Transverse colon (tissue), 4 donors: ENCODE measurements at regions not wholly inside any gene's neighbourhood (a gene's known extent, or its start where the extent isn't known, plus 50 kb on each side); places are given as distances from the start of the nearest gene placed in this dataset.

Experiments used
- CTCF ChIP-seq, 5 experiments: fragments of 200-600 bp in 3 of 5; fragments of 450-650 bp in 2 of 5; sonication (generic) in 3 of 5; IDR thresholded peaks; 1 replicate in 2 of 5; 2 replicates in 3 of 5; pipeline ENCODE4 v1.5.1; 2016 to 2017; ENCODE audit warnings: antibody characterized with exemption in 5 of 5, inconsistent platforms in 3 of 5, mild to moderate bottlenecking in 2 of 5, moderate library complexity in 1 of 5
- POLR2AphosphoS5 ChIP-seq, 3 donors: sonication (generic); formaldehyde crosslinking; IDR thresholded peaks; one replicate each; pipeline ENCODE4 v1.6.1; 2016; ENCODE audit warnings: antibody characterized with exemption in 3 of 3

GRCh38 chr13:78036841-78037240, 118.2 kb upstream of the EDNRB start:
- TF ChIP-seq CTCF (IDR thresholded peaks at IDR 0.05) (no peak), POLR2AphosphoS5 (IDR thresholded peaks at IDR 0.05) (no peak)
